Peyer's patch (tissue), 4 donors: ENCODE measurements at regions not wholly inside any gene's neighbourhood (a gene's known extent, or its start where the extent isn't known, plus 50 kb on each side); places are given as distances from the start of the nearest gene placed in this dataset.

ENCODE experiments used
- DNase-seq, 3 donors: peaks; one replicate each; pipeline ENCODE4 v3.0.0-alpha.2; 2017 to 2019
- H3K27ac ChIP-seq, 4 donors: fragments of 200-600 bp; sonication (generic); one replicate each; pipeline ENCODE4 v1.5.1; 2016 to 2019
- H3K27me3 ChIP-seq, 2 donors: fragments of 200-600 bp; sonication (generic); one replicate each; pipeline ENCODE4 v1.5.1; 2019
- H3K36me3 ChIP-seq, 3 donors: fragments of 200-600 bp; sonication (generic); one replicate each; pipeline ENCODE4 v1.5.1; 2016 to 2019
- H3K4me1 ChIP-seq, 4 donors: fragments of 200-600 bp; sonication (generic); one replicate each; pipeline ENCODE4 v1.5.1; 2016 to 2019
- H3K4me3 ChIP-seq, 4 donors: fragments of 200-600 bp; sonication (generic); 1 replicate in 3 of 4; 2 replicates in 1 of 4; pipeline ENCODE4 v1.5.1; 2016 to 2019; ENCODE audit warnings: mild to moderate bottlenecking in 1 of 4
- H3K9me3 ChIP-seq, 4 donors: fragments of 200-600 bp; sonication (generic); one replicate each; pipeline ENCODE4 v1.5.1; 2016 to 2019; ENCODE audit warnings: mild to moderate bottlenecking in 1 of 4
- POLR2A ChIP-seq, 2 donors: fragments of 450-650 bp; IDR thresholded peaks; one replicate each; pipeline ENCODE4 v1.5.1; 2017; ENCODE audit warnings: antibody characterized with exemption in 2 of 2, mild to moderate bottlenecking in 2 of 2, moderate library complexity in 2 of 2
- TF ChIP-seq, protein P1 (sequence below), 6 experiments: fragments of 450-650 bp in 4 of 6; fragments of 200-600 bp in 2 of 6; sonication (generic) in 1 of 6; IDR thresholded peaks; one replicate each; pipeline ENCODE4 v1.5.1; 2017 to 2019; ENCODE audit warnings: antibody characterized with exemption in 6 of 6, mild to moderate bottlenecking in 3 of 6, moderate library complexity in 1 of 6

DNA sequence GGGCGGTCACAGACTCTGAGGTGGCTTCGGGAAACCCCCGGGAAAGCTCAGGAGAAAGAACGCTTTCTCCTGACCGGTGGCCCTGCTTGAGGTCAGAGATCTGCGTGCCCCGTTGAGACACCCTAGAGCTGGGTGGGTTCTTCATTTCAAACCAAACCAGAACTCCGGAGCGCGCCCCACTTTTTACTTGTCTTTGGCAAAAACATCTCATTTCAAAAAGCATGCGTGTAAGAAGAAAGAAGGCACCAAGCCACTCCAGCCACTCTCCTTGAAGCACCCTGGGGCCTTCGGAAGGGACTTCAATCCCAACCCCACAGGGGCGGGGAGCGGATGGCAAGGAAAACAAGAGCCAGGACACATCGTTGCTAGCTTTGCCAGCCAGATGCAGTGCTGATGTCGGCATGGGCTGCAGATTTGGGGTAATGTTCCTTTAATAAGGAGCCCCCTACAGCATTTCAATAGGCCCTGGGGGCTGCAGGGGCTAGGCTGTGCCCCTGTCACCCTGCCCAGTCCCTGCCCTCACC, 171.7 kb downstream of the ERCC6L2 start:
- peak overlapping the region in 1 of 4 donors; percentile 19 for H3K27ac ChIP-seq
- TF ChIP-seq POLR2A (IDR thresholded peaks at IDR 0.05) = no peak
- TF ChIP-seq, protein P1, sequence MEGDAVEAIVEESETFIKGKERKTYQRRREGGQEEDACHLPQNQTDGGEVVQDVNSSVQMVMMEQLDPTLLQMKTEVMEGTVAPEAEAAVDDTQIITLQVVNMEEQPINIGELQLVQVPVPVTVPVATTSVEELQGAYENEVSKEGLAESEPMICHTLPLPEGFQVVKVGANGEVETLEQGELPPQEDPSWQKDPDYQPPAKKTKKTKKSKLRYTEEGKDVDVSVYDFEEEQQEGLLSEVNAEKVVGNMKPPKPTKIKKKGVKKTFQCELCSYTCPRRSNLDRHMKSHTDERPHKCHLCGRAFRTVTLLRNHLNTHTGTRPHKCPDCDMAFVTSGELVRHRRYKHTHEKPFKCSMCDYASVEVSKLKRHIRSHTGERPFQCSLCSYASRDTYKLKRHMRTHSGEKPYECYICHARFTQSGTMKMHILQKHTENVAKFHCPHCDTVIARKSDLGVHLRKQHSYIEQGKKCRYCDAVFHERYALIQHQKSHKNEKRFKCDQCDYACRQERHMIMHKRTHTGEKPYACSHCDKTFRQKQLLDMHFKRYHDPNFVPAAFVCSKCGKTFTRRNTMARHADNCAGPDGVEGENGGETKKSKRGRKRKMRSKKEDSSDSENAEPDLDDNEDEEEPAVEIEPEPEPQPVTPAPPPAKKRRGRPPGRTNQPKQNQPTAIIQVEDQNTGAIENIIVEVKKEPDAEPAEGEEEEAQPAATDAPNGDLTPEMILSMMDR (IDR thresholded peaks at IDR 0.05) = no peak
- no peak overlapping the region for H3K4me3 ChIP-seq
- H3K9me3 ChIP-seq = no peaks in the 10 kb centered on the region
- no peaks in the 10 kb centered on the region for H3K27me3 ChIP-seq
- DNase-seq = no peak
- H3K36me3 ChIP-seq = no peaks in the 10 kb centered on the region
- H3K4me1 ChIP-seq = peaks cover 0 to 6% (median 0%) of the 10 kb centered on the region in 4 donors

GRCh38 chr9:96045811-96046210, 170.3 kb downstream of the ERCC6L2 start:
- no peak for TF ChIP-seq POLR2A (IDR thresholded peaks at IDR 0.05)
- TF ChIP-seq, protein P1 (IDR thresholded peaks at IDR 0.05) = no peak
- Histone ChIP-seq H3K9me3 (no peaks in the 10 kb centered on the region), H3K4me3 (no peak overlapping the region), H3K4me1 (peaks cover 0 to 6% (median 0%) of the 10 kb centered on the region in 4 donors), H3K27me3 (no peaks in the 10 kb centered on the region), H3K27ac (no peak overlapping the region), H3K36me3 (no peaks in the 10 kb centered on the region)
- DNase-seq = no peak

GRCh38 chr9:96044401-96044800, 168.9 kb downstream of the ERCC6L2 start:
- Histone ChIP-seq H3K9me3 (no peaks in the 10 kb centered on the region), H3K27ac (no peak overlapping the region), H3K4me1 (peaks cover 0 to 6% (median 0%) of the 10 kb centered on the region in 4 donors), H3K4me3 (no peak overlapping the region), H3K36me3 (no peaks in the 10 kb centered on the region), H3K27me3 (no peaks in the 10 kb centered on the region)
- no peak for TF ChIP-seq POLR2A (IDR thresholded peaks at IDR 0.05)
- TF ChIP-seq, protein P1 (IDR thresholded peaks at IDR 0.05) = no peak
- no peak for DNase-seq

GRCh38 chr9:96040591-96041461, 165.3 kb downstream of the ERCC6L2 start:
- no peak for DNase-seq
- H3K4me3 ChIP-seq = no peak overlapping the region
- H3K27me3 ChIP-seq = no peaks in the 10 kb centered on the region
- H3K27ac ChIP-seq = peak overlapping the region in 3 of 4 donors; percentile 1 to 68 (median 29)
- H3K4me1 ChIP-seq = no peaks in the 10 kb centered on the region
- no peaks in the 10 kb centered on the region for H3K36me3 ChIP-seq
- no peaks in the 10 kb centered on the region for H3K9me3 ChIP-seq
- TF ChIP-seq, protein P1 (IDR thresholded peaks at IDR 0.05) = no peak
- no peak for TF ChIP-seq POLR2A (IDR thresholded peaks at IDR 0.05)

DNA sequence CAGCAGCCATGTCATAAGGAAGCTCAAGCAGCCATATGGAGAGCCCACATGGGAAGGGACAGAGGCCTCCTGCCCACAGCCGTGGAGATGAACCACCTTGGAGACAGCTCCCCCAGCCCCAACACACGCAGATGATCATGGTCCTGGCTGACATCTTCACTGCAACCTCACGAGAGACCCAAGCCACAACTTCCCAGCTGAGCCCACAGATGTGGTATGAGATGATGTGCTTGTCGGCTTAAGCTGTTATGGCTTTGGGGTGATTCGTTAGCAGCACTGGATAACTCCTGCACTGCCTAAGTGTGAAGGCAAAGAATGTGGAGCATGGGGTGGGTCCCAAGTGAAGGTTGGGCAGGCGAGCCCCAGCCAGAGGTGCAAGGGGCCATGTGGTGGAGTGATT, 163.4 kb downstream of the ERCC6L2 start:
- no peak for DNase-seq
- Histone ChIP-seq H3K9me3 (peaks cover 0 to 12% (median 0%) of the 10 kb centered on the region in 4 donors), H3K27me3 (no peaks in the 10 kb centered on the region), H3K4me3 (no peak overlapping the region), H3K27ac (no peak overlapping the region), H3K36me3 (no peaks in the 10 kb centered on the region), H3K4me1 (no peaks in the 10 kb centered on the region)
- no peak for TF ChIP-seq POLR2A (IDR thresholded peaks at IDR 0.05)
- TF ChIP-seq, protein P1 (IDR thresholded peaks at IDR 0.05) = no peak
